ENCODE measurements at regions not wholly inside any gene's neighbourhood (a gene's known extent, or its start where the extent isn't known, plus 50 kb on each side); places are given as distances from the start of the nearest gene placed in this dataset.

DNA sequence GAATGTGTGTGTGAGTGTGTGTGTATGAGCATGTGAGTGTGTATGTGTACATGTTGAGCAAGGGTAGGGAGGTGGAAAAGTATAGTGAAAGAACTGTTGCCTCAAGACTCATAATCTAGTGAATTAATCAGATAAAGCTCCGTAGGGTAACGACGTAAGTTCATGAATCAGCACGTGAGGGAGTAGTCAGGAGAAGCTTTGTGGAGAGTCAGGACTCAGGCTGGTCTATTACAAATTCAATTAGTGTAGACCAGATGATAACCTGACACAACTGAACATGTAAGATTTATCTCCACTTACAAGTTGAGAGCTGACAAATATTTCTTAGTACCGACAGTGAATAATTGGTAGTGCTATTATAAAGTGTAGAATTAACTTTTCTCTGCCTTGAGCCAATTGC is 194.5 kb downstream of the RAD51AP2 start:
- no peak for DNase-seq (ENCODE audit: low read depth)
- TF ChIP-seq, protein P1, sequence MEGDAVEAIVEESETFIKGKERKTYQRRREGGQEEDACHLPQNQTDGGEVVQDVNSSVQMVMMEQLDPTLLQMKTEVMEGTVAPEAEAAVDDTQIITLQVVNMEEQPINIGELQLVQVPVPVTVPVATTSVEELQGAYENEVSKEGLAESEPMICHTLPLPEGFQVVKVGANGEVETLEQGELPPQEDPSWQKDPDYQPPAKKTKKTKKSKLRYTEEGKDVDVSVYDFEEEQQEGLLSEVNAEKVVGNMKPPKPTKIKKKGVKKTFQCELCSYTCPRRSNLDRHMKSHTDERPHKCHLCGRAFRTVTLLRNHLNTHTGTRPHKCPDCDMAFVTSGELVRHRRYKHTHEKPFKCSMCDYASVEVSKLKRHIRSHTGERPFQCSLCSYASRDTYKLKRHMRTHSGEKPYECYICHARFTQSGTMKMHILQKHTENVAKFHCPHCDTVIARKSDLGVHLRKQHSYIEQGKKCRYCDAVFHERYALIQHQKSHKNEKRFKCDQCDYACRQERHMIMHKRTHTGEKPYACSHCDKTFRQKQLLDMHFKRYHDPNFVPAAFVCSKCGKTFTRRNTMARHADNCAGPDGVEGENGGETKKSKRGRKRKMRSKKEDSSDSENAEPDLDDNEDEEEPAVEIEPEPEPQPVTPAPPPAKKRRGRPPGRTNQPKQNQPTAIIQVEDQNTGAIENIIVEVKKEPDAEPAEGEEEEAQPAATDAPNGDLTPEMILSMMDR (IDR thresholded peaks at IDR 0.05; ENCODE audit: control insufficient read depth, extremely low read depth, insufficient read depth) = no peak
- no peak overlapping the region for H3K4me3 ChIP-seq (ENCODE audit: low read depth, low read length)

DNA sequence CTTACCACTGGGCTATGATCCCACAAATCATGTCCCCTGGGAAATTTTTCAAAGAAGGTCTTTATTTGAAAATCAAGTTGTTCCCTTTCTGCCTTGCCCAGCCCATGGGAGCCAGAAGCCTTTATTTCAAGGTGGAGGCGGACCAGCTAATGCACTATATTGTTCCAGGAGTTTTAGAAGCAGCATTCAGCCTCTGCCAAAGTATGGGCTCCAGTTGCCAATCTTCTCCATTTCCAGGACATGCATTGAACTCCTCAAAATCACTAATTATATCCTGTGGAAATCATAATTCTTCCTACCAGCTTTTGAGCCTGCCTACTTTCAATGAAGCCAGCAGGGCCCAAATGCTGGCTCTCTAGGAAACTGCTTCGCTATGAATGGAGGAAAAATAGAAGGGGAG is 195.8 kb downstream of the RAD51AP2 start:
- TF ChIP-seq, protein P1 (IDR thresholded peaks at IDR 0.05; ENCODE audit: control insufficient read depth, extremely low read depth, insufficient read depth) = no peak
- no peak overlapping the region for H3K4me3 ChIP-seq (ENCODE audit: low read depth, low read length)
- DNase-seq (ENCODE audit: low read depth) = no peak

DNA sequence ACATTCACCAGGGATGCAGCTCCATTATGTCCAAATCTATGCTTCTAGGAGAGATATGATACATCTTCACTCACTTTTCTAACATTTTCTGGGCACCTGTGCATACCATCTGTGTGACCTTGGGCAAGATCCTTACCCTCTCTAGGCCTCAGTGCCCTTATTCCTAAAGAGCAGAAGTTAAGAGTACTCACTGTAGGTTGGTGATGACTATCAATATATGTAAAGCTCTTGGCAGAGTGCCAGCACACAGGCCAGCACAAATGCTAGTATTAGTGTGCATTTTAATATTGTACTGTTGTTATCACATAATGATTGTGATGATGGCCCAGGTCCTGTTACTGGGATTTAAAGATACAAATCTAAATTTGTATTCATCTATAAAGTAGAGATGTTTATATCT is 199.2 kb downstream of the RAD51AP2 start:
- H3K4me3 ChIP-seq (ENCODE audit: low read depth, low read length) = no peak overlapping the region
- peak; percentile 1 for DNase-seq (ENCODE audit: low read depth)
- TF ChIP-seq, protein P1 (IDR thresholded peaks at IDR 0.05; ENCODE audit: control insufficient read depth, extremely low read depth, insufficient read depth) = no peak

DNA sequence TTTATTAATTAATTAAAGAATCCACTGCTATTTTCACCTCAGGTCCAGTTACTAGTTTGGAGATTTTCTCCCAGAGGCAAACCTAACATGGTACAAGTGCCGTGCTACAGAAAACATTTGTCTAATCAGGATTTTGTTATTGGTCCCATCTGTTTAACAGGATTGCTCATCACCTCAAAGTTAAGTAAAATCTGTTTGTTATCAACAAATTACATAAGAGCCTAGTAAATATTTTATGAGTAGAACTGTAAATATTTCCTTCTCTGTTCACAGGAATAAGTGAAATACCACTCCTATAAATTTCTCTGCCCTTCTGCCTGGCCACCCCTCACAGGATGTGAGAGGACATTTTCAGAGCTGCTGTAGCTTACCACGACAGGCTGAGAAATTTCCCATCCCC is 200.2 kb downstream of the RAD51AP2 start:
- TF ChIP-seq, protein P1 (IDR thresholded peaks at IDR 0.05; ENCODE audit: control insufficient read depth, extremely low read depth, insufficient read depth) = no peak
- H3K4me3 ChIP-seq (ENCODE audit: low read depth, low read length) = no peak overlapping the region
- peak; percentile 55 for DNase-seq (ENCODE audit: low read depth)

DNA sequence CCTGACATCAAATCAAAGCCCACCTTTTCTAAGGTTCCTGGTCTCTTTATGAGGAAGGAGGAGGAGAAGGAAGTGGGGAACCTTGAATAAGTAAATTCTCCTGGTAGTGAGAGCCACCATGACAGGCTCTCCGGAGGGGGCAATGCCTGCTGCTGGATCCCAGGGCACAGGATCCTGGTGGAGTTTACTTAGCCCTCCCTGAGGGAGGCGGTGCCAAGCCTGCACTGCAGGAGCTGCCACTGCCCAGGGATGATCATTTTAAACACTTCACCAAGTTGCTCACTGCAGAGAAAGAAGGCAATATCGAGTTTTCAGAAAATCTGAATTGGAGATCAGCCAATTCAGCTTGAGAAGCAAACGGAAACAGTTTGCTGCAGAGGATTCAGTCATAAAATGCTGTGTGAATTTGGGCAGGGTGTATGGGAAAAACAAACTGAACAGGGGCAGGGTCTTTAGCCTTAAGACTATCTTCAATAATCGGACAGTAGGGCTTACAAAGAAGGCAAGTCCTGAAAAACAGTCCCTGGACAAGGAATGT is 200.7 kb downstream of the RAD51AP2 start:
- peak; percentile 65 for DNase-seq (ENCODE audit: low read depth)
- H3K4me3 ChIP-seq (ENCODE audit: low read depth, low read length) = no peak overlapping the region
- TF ChIP-seq, protein P1 (IDR thresholded peaks at IDR 0.05; ENCODE audit: control insufficient read depth, extremely low read depth, insufficient read depth) = no peak

DNA sequence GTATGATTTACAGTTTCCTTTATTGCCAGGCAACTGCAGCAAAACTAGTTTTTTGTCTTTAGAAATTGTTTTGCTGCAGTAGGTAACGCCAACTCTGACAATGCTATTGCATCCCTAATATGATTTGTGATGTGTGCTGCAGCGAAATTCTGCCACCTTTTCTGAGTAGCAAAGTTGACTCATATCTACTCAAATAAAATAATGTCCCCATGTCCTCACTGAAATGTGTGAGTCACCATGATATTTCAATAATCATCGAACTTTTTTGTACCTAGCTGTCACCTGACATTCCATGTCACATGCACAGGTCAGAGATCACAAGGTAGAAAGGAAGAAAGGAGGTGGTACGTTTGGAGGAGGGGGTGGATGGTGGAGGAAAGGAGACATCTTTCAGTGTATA is 205.0 kb downstream of the RAD51AP2 start:
- TF ChIP-seq, protein P1 (IDR thresholded peaks at IDR 0.05; ENCODE audit: control insufficient read depth, extremely low read depth, insufficient read depth) = no peak
- H3K4me3 ChIP-seq (ENCODE audit: low read depth, low read length) = no peak overlapping the region
- DNase-seq (ENCODE audit: low read depth) = no peak

DNA sequence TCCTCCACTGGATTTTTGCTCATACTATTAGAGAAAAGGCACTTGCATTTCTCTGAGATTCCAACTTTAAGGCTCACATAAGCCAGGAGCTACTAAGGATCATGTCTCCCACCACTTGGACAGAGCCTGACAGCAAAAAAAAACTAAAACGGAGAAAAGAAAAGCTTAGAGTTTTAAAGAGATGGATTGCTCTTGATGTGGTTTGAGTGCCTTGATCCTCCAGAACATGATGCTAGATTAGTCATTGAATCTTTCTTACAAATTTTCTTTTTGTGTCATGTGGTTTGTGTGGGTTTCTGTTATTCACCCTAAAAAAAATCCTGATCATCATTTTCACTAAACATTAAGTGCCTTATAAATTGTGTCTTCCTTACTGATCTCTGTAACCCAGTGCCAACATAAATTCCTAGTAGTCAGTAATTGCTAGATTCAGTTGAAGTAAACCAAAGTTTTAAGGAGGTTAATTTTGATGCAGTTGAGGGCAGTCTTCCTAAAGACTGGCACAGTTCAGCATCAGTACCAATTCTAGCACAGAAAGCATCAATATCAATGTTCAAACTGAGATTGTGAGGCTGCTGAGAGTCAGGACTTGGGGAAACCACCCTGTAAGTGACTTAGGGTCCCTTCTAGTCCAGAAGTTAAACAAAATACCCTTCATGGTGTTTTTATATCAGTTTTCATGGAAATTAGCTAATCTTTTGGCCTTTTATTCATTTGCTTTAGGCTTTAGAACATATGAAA is 206.3 kb downstream of the RAD51AP2 start:
- TF ChIP-seq, protein P1 (IDR thresholded peaks at IDR 0.05; ENCODE audit: control insufficient read depth, extremely low read depth, insufficient read depth) = no peak
- H3K4me3 ChIP-seq (ENCODE audit: low read depth, low read length) = no peak overlapping the region
- DNase-seq (ENCODE audit: low read depth) = no peak

Data from LNCaP clone FGC (cell line).